Pulmonary artery endothelial cell (primary cell): ENCODE measurements at regions not wholly inside any gene's neighbourhood (a gene's known extent, or its start where the extent isn't known, plus 50 kb on each side); places are given as distances from the start of the nearest gene placed in this dataset.

Experiments
- DNase-seq: peaks from one replicate; pipeline ENCODE4 v3.0.0-alpha.2; 2011; ENCODE audit warnings: low read depth, low spot score

- no peak for DNase-seq
Observed at GRCh38 chr9:28317745-28318144, 744.5 kb upstream of the C9orf72 start.

- no peak for DNase-seq
Observed at GRCh38 chr9:28318515-28318914, 745.2 kb upstream of the C9orf72 start.

DNA sequence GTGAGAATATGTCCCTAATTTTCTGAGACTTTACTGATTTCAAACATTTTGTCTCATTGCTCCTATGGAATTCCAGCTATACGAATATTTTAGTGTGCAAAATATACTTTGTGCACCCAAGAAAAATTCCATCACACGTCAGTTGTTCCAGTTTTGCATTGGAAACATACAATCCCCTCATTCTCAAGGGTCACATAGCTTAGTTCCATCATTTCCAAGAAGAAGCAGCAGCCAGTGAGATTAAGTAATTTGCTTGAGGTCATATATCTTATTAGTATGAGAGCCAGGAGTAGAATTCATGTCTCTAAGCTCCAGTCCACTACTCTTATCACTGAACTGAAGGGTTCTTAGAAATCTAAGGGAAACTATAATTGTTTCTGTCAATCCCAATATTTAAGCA lies 746.7 kb upstream of the C9orf72 start:
- DNase-seq = no peak

GRCh38 chr9:28320616-28321015 lies 747.3 kb upstream of the C9orf72 start:
- no peak for DNase-seq

- no peak for DNase-seq
Observed at GRCh38 chr9:28329323-28329722, 756.0 kb upstream of the C9orf72 start.

- no peak for DNase-seq
Observed at GRCh38 chr9:28332648-28333047, 759.4 kb upstream of the C9orf72 start.

DNA sequence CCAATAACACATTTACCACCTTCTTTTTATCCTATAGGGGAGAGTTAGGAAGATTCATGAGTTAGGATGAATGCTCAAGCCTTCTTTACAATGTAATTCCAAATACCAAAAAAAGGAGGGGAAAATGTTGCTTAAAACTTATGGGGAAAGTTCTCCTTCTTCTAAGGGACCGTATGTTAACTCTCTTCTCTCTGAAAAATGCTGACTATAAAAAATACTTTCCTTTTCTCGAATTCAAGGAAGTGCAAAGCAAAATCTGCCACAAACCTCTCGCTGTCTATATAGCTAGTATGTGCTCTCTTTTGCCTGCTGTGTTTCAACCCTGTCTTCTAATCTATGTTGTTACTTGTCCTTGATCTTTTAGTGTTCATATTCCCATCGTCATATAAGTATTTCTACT lies 768.6 kb upstream of the C9orf72 start:
- DNase-seq = no peak

DNA sequence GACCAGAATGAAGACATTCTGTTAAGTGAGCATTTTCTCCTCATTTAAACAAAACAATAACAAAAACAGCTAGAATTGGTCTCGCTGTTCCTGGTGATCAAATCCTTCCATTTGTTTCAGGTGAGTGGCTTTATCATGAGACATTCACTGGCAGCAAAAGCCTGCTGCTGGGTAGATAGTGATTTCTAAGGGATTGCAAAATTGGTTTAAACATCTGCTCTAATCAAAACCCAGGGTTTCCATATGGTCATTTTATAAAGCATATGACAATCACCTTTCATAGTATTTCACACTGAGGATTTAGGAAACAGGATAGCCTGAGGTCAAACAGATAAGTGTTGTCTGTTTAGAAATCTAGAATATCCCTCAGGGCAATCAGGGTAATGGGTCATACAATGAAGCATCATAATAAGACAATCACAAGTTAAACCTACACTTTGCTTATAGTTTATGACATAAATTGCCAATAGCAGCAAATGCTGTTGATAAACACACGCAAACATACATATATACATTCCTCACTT lies 769.6 kb upstream of the C9orf72 start:
- no peak for DNase-seq

DNA sequence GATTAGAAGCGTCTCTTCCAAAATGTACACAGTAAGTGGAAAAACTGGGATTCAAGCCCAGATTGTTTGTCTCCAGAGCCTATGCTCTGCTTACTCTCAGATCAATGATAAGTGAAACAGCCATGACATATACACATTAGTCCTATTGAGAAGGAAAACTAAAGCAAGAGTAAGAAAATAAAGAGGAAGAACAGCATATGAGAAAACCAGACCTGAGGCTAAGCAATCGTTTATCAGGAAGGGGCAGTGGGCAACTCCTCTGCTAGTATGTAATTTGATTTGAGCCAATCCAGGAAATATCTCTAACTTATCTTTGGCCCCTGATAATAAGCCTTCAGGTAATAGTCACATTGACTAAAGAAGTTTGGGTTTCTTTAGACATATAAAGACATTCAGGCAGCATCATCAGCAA lies 789.9 kb upstream of the C9orf72 start:
- no peak for DNase-seq

DNA sequence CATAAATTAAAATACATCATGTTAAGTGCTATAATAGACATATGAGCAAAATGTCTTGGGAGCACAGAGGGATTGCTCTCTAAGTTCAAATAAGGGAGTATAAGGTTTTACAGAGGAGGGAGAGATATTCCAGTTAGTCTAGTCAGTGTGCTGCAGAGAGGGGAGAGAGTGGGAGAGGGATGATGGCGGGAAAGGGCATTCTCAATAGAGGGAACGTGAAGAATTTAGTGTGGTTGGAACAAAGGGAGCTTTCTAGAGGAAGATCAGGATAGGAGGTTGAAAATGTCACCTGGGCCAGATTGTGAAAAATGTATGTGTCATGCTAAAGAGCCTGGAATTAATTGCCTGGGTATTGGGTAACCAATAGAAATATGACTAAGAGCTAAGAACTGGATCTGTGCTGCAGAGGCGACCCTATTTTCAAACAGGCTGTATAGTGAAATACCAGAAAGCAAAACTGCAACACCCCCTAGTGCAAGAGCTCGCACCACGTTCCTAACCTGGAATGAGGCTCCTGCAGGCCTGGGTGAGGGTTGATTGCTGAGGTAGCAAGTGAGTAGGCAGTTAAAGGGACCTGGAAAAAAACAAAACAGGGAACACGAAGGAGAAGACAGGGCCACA lies 791.8 kb upstream of the C9orf72 start:
- DNase-seq = no peak

- no peak for DNase-seq
Observed at GRCh38 chr9:28365728-28366127, 792.4 kb upstream of the C9orf72 start.

DNA sequence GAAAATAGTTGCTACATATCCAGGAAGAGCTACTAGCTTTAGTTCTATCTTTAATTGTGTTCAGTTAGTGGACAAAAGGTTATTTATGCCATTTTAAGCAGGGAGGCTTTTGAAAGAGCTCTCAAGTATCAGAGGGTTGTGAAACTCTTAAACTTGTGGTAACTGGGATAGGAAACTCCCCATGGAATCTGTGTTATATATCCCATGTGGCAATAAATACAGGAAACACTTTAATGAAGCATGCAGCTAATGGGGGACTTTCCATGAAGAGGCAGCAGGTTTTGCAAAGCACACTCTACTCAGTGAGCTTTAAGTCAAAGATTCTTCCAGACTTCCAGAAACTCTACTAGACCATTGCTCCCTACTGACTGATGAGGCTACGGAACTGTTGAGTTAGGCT lies 805.0 kb upstream of the C9orf72 start:
- DNase-seq = no peak

GRCh38 chr9:28379082-28379481 lies 805.8 kb upstream of the C9orf72 start:
- DNase-seq = no peak

GRCh38 chr9:28389411-28389810 lies 816.1 kb upstream of the C9orf72 start:
- DNase-seq = no peak

- DNase-seq = no peak
Observed at GRCh38 chr9:28394774-28395173, 821.5 kb upstream of the C9orf72 start.

DNA sequence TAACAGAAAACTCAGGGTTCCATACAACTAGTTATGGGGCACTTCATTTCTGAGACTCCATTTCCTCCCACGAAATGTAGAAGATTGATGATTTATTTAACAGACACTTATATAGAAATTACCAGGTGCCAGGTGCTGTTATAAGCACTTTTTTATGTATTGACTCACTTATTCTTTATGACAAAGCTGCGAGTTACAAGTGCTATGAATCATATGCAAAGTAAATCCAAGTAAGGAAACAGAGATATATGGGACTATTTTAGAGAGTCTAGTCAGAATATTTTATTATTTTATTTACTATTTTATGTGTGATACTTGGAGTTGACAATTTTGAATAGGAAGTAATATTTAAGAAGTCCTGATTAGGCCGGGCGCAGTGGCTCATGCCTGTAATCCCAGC lies 822.8 kb upstream of the C9orf72 start:
- DNase-seq = no peak

DNA sequence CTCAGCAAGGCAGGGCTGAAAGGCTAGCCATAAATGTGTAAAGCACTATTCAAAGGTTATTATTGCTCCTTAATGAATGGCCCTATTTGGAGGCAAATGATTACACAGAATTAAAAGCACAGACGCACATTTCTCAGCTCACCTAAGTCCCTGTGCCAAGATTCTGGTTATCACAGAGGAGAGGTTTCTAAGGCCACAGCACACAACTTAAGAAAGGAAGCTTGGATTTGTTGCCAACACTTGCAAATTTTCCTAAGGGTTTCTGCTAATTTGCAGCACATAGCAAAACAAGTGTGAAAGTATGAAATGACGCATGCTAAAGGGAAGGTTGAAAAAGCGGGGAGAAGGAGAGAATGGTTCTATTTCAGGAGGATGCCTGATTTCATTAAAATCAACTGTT lies 834.1 kb upstream of the C9orf72 start:
- no peak for DNase-seq

DNA sequence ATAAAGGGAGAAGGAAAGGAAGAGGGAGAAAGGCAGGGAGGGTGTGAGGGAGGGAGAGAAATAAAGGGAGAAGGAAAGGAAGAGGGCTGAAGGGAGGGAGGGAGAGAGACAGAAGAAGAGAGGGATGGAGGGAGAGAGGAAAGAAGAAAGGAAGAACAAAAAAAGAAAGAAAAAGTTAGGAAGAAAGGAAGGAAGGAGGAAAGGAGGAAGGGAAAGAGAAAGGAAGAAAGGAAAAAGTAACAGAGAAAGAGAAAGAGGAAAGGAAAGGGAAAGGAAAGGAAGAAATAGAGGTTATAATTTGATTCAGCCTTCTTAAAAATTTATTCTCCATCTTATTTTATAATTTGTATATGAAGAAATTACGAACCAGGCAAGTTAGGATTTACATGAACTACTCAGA lies 836.6 kb upstream of the C9orf72 start:
- DNase-seq = no peak

GRCh38 chr9:28410411-28410810 lies 837.1 kb upstream of the C9orf72 start:
- no peak for DNase-seq

DNA sequence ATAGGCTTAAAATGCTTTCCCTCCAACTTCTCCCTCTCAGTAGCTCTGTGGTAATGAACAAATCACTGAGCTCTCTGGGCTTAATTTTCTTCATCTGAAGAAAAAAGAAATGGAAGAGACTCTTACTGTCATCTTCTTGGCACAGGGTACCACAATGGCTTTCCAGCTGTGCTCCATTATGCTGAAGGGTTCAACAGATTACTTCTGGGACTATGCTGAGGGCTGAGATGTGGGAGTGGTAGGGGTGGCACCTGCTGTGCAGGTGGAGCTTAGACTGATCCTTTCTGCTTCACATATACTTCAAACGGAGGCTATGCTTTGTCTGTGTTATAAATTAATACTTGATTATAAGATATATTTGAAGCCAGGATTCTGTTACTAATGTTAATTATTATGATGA lies 840.2 kb upstream of the C9orf72 start:
- no peak for DNase-seq

DNA sequence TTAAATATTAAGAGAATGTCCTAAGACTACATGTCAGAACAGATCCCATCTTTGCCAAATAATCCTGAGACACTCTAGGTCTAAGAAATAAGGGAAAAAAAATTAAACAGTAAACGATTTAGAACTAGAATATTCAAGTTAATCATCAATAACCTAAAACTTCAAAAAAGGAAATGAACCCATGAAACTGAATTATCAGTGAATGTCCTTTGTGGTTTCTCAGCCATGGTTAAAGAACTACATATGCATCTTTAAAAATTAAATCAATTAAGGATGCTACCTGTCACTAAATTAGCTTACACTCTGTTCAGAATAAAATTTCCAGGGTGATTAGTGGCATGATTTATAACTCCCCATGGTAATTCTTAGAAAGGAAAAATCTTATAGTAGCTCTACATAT lies 850.0 kb upstream of the C9orf72 start:
- DNase-seq = no peak

DNA sequence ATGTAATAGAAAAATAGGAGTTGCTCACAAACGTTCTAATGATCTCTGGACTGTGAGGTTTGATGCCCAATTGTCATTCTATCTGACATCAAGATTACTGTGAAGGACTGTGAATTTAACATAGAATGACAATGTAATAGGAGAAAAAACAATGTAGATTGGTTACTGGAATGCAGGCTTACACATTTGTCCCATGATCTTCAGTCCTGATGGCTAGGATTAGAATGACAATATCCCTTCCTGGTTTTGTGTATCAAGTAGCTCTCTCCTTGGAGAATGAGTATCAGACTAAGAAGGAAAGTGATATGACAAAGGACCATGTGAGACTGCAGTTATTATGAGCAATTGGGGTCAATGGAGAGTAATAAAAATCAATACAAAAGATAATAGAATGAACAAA lies 862.2 kb upstream of the C9orf72 start:
- no peak for DNase-seq

DNA sequence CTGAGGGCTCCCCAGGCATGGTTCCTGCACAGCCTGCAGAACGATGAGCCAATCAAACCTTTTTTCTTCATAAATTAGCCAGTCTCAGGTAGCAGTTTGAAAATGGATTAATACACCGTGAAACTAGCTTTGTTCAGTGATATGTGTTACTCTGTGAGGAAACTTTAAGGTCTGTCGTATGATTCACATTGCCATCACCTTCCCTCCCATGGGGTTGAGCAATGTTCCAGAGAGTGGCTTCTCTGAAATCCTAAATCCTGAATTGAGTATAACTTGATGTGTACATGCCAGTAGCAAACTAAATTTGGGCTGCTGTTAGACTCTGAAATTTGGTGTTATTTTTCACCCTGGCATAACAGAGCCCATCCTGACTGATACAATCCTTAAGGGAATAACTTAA lies 866.4 kb upstream of the C9orf72 start:
- no peak for DNase-seq

GRCh38 chr9:28443461-28443860 lies 870.2 kb upstream of the C9orf72 start:
- DNase-seq = no peak
